H1 (cell line): ENCODE measurements at regions not wholly inside any gene's neighbourhood (a gene's known extent, or its start where the extent isn't known, plus 50 kb on each side); places are given as distances from the start of the nearest gene placed in this dataset.

ENCODE experiments used
- CTCF ChIA-PET: fragments of 300-600 bp; sonication (Branson Sonifier 250); formaldehyde crosslinking; loops from one replicate; lab custom pipeline; 2021; ENCODE audit not compliant: partially characterized antibody; lab: Charles Lee
- POLR2A ChIA-PET: fragments of 300-600 bp; sonication (Branson Sonifier 250); formaldehyde crosslinking; loops from one replicate; lab custom pipeline; 2021; ENCODE audit warnings: inconsistent platforms; ENCODE audit not compliant: partially characterized antibody; lab: Charles Lee
- DNase-seq, 2 experiments: peaks; one replicate each; pipeline versions ENCODE4 v3.0.0 to v3.0.0-alpha.2; 2010 to 2022; ENCODE audit warnings: low spot score in 2 of 2, low read depth in 1 of 2, mixed read lengths in 1 of 2
- FAIRE-seq: peaks from 2 replicates; lab custom pipeline; 2011; peaks lifted over from hg19 to GRCh38; lab: Jason Lieb, UNC
- H2AFZ ChIP-seq: 2 replicates; pipeline ENCODE4 v1.8.1; 2012; ENCODE audit warnings: low read length, inconsistent platforms
- H2AK5ac ChIP-seq: 2 replicates; pipeline ENCODE4 v1.6.1; 2013; ENCODE audit warnings: low read depth, low read length
- H2BK120ac ChIP-seq: replicated peaks from 2 replicates; pipeline ENCODE3; 2013; ENCODE audit warnings: low read depth, low read length, inconsistent platforms
- H2BK12ac ChIP-seq: 2 replicates; pipeline ENCODE4 v1.6.1; 2013; ENCODE audit warnings: low read depth, low read length
- H2BK15ac ChIP-seq: 2 replicates; pipeline ENCODE4 v1.6.1; 2013; ENCODE audit warnings: low read length
- H2BK20ac ChIP-seq: 2 replicates; pipeline ENCODE4 v1.6.1; 2013; ENCODE audit warnings: low read length
- H2BK5ac ChIP-seq: 2 replicates; pipeline ENCODE4 v1.6.1; 2013; ENCODE audit warnings: low read depth, low read length
- H3K14ac ChIP-seq: 2 replicates; pipeline ENCODE4 v1.6.1; 2013; ENCODE audit warnings: inconsistent platforms; ENCODE audit not compliant: insufficient read length
- H3K18ac ChIP-seq: 2 replicates; pipeline ENCODE4 v1.6.1; 2013; ENCODE audit warnings: low read length; ENCODE audit errors: extremely low read depth
- H3K23ac ChIP-seq: 2 replicates; pipeline ENCODE4 v1.6.1; 2013; ENCODE audit warnings: inconsistent platforms; ENCODE audit not compliant: insufficient read length
- H3K23me2 ChIP-seq: 2 replicates; pipeline ENCODE4 v1.6.1; 2013; ENCODE audit warnings: low read depth, low read length
- H3K27ac ChIP-seq: 2 replicates; pipeline ENCODE4 v1.6.1; 2011; ENCODE audit warnings: low read depth, low read length, inconsistent platforms
- H3K27me3 ChIP-seq, 4 experiments: replicated peaks in 1 of 4; 1 replicate in 1 of 4; 2 replicates in 3 of 4; pipeline versions ENCODE4 v1.6.1 to v1.8.1; 2011 to 2013; ENCODE audit warnings: low read length in 3 of 4, mild to moderate bottlenecking in 3 of 4, inconsistent platforms in 2 of 4, mixed read lengths in 2 of 4, moderate library complexity in 1 of 4; ENCODE audit not compliant: control insufficient read depth in 3 of 4, insufficient read depth in 3 of 4; ENCODE audit errors: extremely low read depth in 1 of 4
- H3K36me3 ChIP-seq, 4 experiments: 2 replicates each; pipeline versions ENCODE4 v1.6.1 to v1.8.1; 2011 to 2013; ENCODE audit warnings: mild to moderate bottlenecking in 4 of 4, low read length in 3 of 4, moderate library complexity in 2 of 4, control low read depth in 1 of 4, inconsistent platforms in 1 of 4; ENCODE audit not compliant: insufficient read depth in 4 of 4, control insufficient read depth in 2 of 4
- H3K4ac ChIP-seq: replicated peaks from 2 replicates; pipeline ENCODE3; 2013; ENCODE audit warnings: low read length, low read depth, mixed read lengths, inconsistent platforms; ENCODE audit not compliant: insufficient read length
- H3K4me1 ChIP-seq, 4 experiments: replicated peaks in 1 of 4; 1 replicate in 1 of 4; 2 replicates in 3 of 4; pipeline versions ENCODE4 v1.6.1 to v1.8.1; 2011 to 2013; ENCODE audit warnings: low read length in 3 of 4, inconsistent platforms in 2 of 4, mixed read lengths in 1 of 4; ENCODE audit not compliant: insufficient read depth in 4 of 4, control insufficient read depth in 3 of 4
- H3K4me2 ChIP-seq, 2 experiments: 2 replicates each; pipeline versions ENCODE4 v1.6.1 to v1.8.1; 2011 to 2013; ENCODE audit warnings: low read depth in 2 of 2, low read length in 2 of 2, control low read depth in 1 of 2, inconsistent platforms in 1 of 2, mild to moderate bottlenecking in 1 of 2; ENCODE audit not compliant: insufficient read depth in 1 of 2
- H3K4me3 ChIP-seq, 4 experiments: fragments of 200-600, 300-600 bp in 1 of 4; sonication (generic), shearing (Covaris generic), sonication (Bioruptor Twin) in 1 of 4; 2 replicates each; pipeline versions ENCODE4 v1.5.1 to v1.8.1; 2011 to 2016; ENCODE audit warnings: low read length in 4 of 4, low read depth in 3 of 4, control low read depth in 2 of 4, inconsistent platforms in 2 of 4, mild to moderate bottlenecking in 2 of 4, mixed read lengths in 1 of 4, moderate library complexity in 1 of 4; ENCODE audit not compliant: insufficient read depth in 2 of 4; ENCODE audit errors: extremely low read depth in 1 of 4
- H3K56ac ChIP-seq: replicated peaks from 2 replicates; pipeline ENCODE3; 2013; ENCODE audit warnings: low read depth, mild to moderate bottlenecking, mixed read lengths, low read length, inconsistent platforms; ENCODE audit not compliant: insufficient read length
- H3K79me1 ChIP-seq: 2 replicates; pipeline ENCODE4 v1.6.1; 2013; ENCODE audit warnings: low read depth, low read length, control low read depth
- H3K79me2 ChIP-seq, 2 experiments: 2 replicates each; pipeline versions ENCODE4 v1.6.1 to v1.8.1; 2012 to 2013; ENCODE audit warnings: low read length in 2 of 2, mild to moderate bottlenecking in 2 of 2, inconsistent platforms in 1 of 2; ENCODE audit not compliant: insufficient read depth in 2 of 2, control insufficient read depth in 1 of 2
- H3K9ac ChIP-seq, 4 experiments: replicated peaks in 1 of 4; 1 replicate in 1 of 4; 2 replicates in 3 of 4; pipeline versions ENCODE4 v1.6.1 to v1.8.1; 2011 to 2013; ENCODE audit warnings: low read depth in 3 of 4, low read length in 3 of 4, control low read depth in 2 of 4, mild to moderate bottlenecking in 2 of 4, moderate library complexity in 2 of 4, inconsistent platforms in 1 of 4; ENCODE audit errors: extremely low read depth in 1 of 4
- H3K9me3 ChIP-seq, 2 experiments: 2 replicates each; pipeline versions ENCODE4 v1.6.1 to v1.8.1; 2012 to 2013; ENCODE audit warnings: mild to moderate bottlenecking in 2 of 2, moderate library complexity in 2 of 2, control low read depth in 1 of 2, inconsistent platforms in 1 of 2, low read depth in 1 of 2, low read length in 1 of 2, mixed read lengths in 1 of 2; ENCODE audit not compliant: insufficient read depth in 2 of 2
- H4K20me1 ChIP-seq, 2 experiments: replicated peaks in 1 of 2; 2 replicates each; pipeline versions ENCODE3 to v1.8.1; 2011 to 2013; ENCODE audit warnings: inconsistent platforms in 2 of 2, low read length in 2 of 2, mild to moderate bottlenecking in 1 of 2; ENCODE audit not compliant: insufficient read depth in 2 of 2, control insufficient read depth in 1 of 2
- H4K5ac ChIP-seq: 2 replicates; pipeline ENCODE4 v1.6.1; 2013; ENCODE audit warnings: low read length, low read depth, mixed read lengths, inconsistent platforms; ENCODE audit not compliant: insufficient read length
- H4K8ac ChIP-seq: 2 replicates; pipeline ENCODE4 v1.8.0; 2013; ENCODE audit warnings: mild to moderate bottlenecking, moderate library complexity, low read length, inconsistent platforms; ENCODE audit not compliant: insufficient read depth; ENCODE audit errors: extremely low read depth
- H4K91ac ChIP-seq: replicated peaks from 2 replicates; pipeline ENCODE3; 2013; ENCODE audit warnings: low read length, mixed read lengths, inconsistent platforms; ENCODE audit not compliant: insufficient read length
- KDM4A ChIP-seq: IDR thresholded peaks from one replicate; pipeline ENCODE4 v1.7.1; 2012; ENCODE audit warnings: low read depth, mild to moderate bottlenecking, moderate library complexity, low read length, inconsistent platforms; ENCODE audit not compliant: severe bottlenecking
- POLR2AphosphoS5 ChIP-seq: IDR thresholded peaks from 2 replicates; pipeline ENCODE4 v1.6.1; 2011; ENCODE audit warnings: low read depth, low read length
- SAP30 ChIP-seq: fragments of 300-600 bp; sonication (generic); IDR thresholded peaks from 2 replicates; pipeline ENCODE4 v1.7.1; 2012; ENCODE audit warnings: low read length, moderate library complexity, mild to moderate bottlenecking, inconsistent platforms; ENCODE audit not compliant: insufficient read depth, insufficient replicate concordance
- SIN3A ChIP-seq, 2 experiments: IDR thresholded peaks in 1 of 2; conservative IDR thresholded peaks in 1 of 2; 2 replicates each; pipeline ENCODE4 v1.6.1; 2011 to 2012; ENCODE audit warnings: low read length in 2 of 2, improper control_type of control experiment in 1 of 2, low read depth in 1 of 2, mild to moderate bottlenecking in 1 of 2
- SUZ12 ChIP-seq: fragments of 200-600 bp; sonication (generic); IDR thresholded peaks from 2 replicates; pipeline ENCODE4 v1.6.1; 2012; ENCODE audit warnings: mild to moderate bottlenecking, inconsistent platforms, low read length, moderate library complexity, mixed read lengths
- WGBS, 2 experiments: shearing (Covaris generic) in 1 of 2; methylation state at CpG; one replicate each; pipeline versions ENCODE4 v1.1.6 to v1.1.7; 2013 to 2015; ENCODE audit warnings: low lambda C conversion rate in 2 of 2, mixed read lengths in 2 of 2, inconsistent platforms in 1 of 2, low coverage in 1 of 2, missing lambda C conversion rate in 1 of 2; ENCODE audit not compliant: insufficient replicate concordance in 2 of 2, insufficient coverage in 1 of 2, insufficient read length in 1 of 2; ENCODE audit errors: extremely low coverage in 1 of 2, missing lambda C conversion rate in 1 of 2; 5-methylcytosine and 5-hydroxymethylcytosine counted together

DNA sequence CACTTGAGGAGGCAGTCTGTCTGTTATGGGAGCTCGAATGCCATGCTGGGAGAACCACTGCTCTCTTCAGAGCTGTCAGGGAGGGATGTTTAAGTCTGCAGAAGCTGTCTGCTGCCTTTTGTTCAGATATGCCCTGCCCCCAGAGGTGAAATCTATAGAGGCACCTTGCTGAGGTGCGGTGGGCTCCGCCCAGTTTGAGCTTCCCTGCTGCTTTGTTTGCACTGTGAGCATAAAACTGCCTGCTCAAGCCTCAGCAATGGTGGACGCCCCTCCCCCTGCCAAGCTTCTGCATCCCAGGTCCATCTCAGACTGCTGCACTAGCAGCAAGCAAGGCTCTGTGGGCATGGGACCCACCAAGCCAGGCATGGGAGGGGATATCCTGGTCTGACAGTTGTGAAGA lies 247.5 kb downstream of the LMX1A start:
- WGBS, 2 experiments, result 72% methylated on average over 4 of the region's 4 CpGs; no CpG with 5 or more reads in 1 of the 2 experiments
- H3K23ac ChIP-seq, result no peak overlapping the region
- peaks cover 0 to 5% (median 4%) of the 10 kb centered on the region in 4 experiments; a peak in 4 of 7 replicates for H3K4me1 ChIP-seq
- TF ChIP-seq POLR2AphosphoS5 (no peak), SUZ12 (no peak), KDM4A (no peak), SAP30 (no peak), SIN3A (conservative IDR thresholded peaks at IDR 0.05 in 1 of 2, IDR thresholded peaks at IDR 0.05 in 1 of 2; ENCODE audit: low read depth in 1 of 2, low read length in 2 of 2) (no peak)

More for the DNA sequence above, 247.5 kb downstream of the LMX1A start:
- H2AFZ ChIP-seq, result no peak overlapping the region
- H4K8ac ChIP-seq, result no peak overlapping the region
- no peaks in the 10 kb centered on the region for H3K23me2 ChIP-seq
- H3K79me2 ChIP-seq, result no peaks in the 10 kb centered on the region
- H3K27me3 ChIP-seq, result 0 out of 7 replicates have a peak, but pooled peaks cover 0 to 2% (median 0%) of the 10 kb centered on the region in 4 experiments
- no peak for DNase-seq
- H2AK5ac ChIP-seq, result no peak overlapping the region
- H4K91ac ChIP-seq, result no peak overlapping the region
- FAIRE-seq, result no peak
- H4K5ac ChIP-seq, result no peak overlapping the region
- no peaks in the 10 kb centered on the region for H3K79me1 ChIP-seq
- H2BK5ac ChIP-seq, result no peak overlapping the region
- no peak overlapping the region for H3K4me3 ChIP-seq
- ChIA-PET CTCF (interaction anchor here (1.0 to 1.4 kb wide), 5 partner anchors 33 to 259 kb away, joined by 3 to 4 read pairs (median 3); no protein-coding TSS in a partner anchor), POLR2A (no interaction called here)
- no peak overlapping the region for H3K56ac ChIP-seq
- H3K9me3 ChIP-seq, result no peaks in the 10 kb centered on the region
- H3K27ac ChIP-seq, result no peak overlapping the region
- no peak overlapping the region for H3K14ac ChIP-seq
- H2BK20ac ChIP-seq, result no peak overlapping the region
- H3K4me2 ChIP-seq, result peak overlapping the region in 1 of 2 experiments; percentile 21; a peak in 1 of 4 replicates
- H2BK12ac ChIP-seq, result no peak overlapping the region
- no peak overlapping the region for H3K9ac ChIP-seq
- H2BK120ac ChIP-seq, result no peak overlapping the region
- no peak overlapping the region for H3K18ac ChIP-seq
- H2BK15ac ChIP-seq, result no peak overlapping the region
- no peak overlapping the region for H3K4ac ChIP-seq
- no peaks in the 10 kb centered on the region for H3K36me3 ChIP-seq
- H4K20me1 ChIP-seq, result no peaks in the 10 kb centered on the region
